GM18858 (cell line): ENCODE measurements at regions not wholly inside any gene's neighbourhood (a gene's known extent, or its start where the extent isn't known, plus 50 kb on each side); places are given as distances from the start of the nearest gene placed in this dataset.

Source experiments
- ATAC-seq: cut with Tn5 transposase; IDR thresholded peaks from one replicate; pipeline ENCODE4 v1.9.1; 2021; ENCODE audit not compliant: unreplicated experiment

GRCh38 chr4:56099378-56099786, 150.6 kb downstream of the CEP135 start:
- no peak for ATAC-seq

DNA sequence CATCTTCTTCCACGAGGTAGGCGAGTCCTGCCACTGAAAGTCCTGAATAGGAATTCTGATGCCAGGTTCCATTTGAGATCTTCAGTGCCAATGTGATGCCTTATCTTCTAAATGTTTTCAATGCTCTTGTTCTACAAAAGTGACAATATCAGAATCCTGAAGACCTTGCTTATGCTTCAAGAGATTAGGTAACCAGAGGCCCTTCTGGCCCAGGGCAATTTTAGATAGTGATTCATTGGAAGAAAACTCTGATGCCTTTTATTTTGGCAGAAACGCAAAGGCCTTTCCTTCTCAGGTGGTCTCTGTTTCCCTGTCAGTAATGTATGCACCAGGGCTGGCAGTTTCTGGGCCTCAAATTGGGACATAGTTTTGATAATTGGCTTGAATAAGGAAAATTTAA, 144.8 kb downstream of the CEP135 start:
- ATAC-seq: no peak

GRCh38 chr4:56092540-56092939, 143.8 kb downstream of the CEP135 start:
- ATAC-seq: no peak

- ATAC-seq: no peak
These were observed 137.8 kb downstream of the CEP135 start for GRCh38 chr4:56086561-56086960.

DNA sequence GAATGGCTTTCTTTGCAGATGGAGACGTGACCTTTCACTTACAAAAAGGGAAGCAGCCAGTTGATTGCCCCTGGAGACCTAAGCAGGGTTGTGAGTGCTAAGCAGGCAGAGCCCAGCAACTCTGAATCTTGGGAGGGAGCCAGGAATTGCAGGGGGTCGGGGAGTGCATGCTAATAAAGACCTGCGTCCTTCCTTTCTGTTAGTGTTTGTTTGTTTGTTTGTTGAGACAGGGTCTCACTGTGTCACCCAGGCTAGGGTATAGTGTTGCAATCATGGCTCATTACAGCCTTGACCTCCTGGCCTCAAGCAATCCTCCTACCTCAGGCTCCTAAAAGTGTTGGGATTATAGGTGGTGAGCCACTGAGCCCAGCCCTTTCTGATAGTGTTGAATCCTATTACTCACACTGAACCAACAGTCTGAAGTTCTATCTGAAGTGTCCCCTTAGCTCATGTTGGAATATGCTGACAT, 137.4 kb downstream of the CEP135 start:
- no peak for ATAC-seq

DNA sequence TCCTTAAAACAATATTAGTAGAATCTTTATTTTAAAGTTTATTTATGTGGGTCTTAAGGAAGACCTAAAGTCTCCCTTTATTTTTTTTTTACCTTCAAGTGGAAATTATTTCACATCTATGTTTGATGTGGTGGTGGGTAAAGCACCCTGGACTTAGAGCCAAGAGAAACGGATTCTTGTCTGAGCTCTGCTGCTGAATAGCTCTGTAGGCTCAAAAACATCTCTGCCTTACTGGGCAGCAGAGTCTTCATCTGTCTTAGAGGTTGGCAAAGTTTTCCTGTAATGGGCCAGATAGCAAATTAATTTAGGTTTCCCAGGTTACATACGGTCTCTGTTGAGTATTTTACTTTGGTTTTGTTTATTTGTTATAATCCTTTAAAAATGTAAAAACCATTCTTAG, 136.5 kb downstream of the CEP135 start:
- ATAC-seq: no peak

GRCh38 chr4:56084851-56085250, 136.1 kb downstream of the CEP135 start:
- ATAC-seq: no peak
